ENCODE measurements at regions not wholly inside any gene's neighbourhood (a gene's known extent, or its start where the extent isn't known, plus 50 kb on each side); places are given as distances from the start of the nearest gene placed in this dataset.

DNA sequence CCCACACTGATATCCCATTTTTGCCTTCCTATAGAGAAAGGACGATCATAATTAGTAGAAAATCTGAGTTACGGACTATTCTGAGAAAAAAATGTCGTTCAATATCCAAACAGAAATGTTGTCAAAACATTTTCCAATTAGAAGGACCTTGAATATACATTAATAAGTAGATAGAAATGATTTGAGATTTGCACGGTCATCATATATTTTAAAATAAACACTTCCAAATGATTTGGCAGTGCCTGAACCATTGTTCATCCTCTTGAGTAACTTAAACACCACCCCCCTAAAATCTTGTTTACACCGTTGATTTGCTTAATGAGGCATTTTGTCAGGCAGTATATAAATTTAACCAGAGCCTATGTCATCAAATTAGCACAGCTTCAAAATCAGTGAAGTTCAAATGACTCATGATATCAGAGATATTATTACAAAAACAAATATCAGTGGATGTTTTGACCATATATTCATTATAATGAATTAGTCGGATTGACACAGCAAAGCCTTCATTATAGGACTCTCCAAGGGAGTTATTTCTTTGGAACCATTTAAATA is 105.0 kb downstream of the ACTL7B start:
- DNase-seq (ENCODE audit: extremely low spot score, unreplicated experiment): no peak
- Mint-ChIP-seq H3K4me3 (ENCODE audit: unreplicated experiment) (no peak overlapping the region), H3K9me3 (ENCODE audit: unreplicated experiment) (no peaks in the 10 kb centered on the region), H3K4me1 (ENCODE audit: unreplicated experiment) (peaks cover 2% of the 10 kb centered on the region), H3K27ac (ENCODE audit: unreplicated experiment) (no peak overlapping the region), H3K36me3 (ENCODE audit: unreplicated experiment) (no peaks in the 10 kb centered on the region), H3K27me3 (ENCODE audit: unreplicated experiment) (peaks cover 17% of the 10 kb centered on the region)
- TF ChIP-seq, protein P1, sequence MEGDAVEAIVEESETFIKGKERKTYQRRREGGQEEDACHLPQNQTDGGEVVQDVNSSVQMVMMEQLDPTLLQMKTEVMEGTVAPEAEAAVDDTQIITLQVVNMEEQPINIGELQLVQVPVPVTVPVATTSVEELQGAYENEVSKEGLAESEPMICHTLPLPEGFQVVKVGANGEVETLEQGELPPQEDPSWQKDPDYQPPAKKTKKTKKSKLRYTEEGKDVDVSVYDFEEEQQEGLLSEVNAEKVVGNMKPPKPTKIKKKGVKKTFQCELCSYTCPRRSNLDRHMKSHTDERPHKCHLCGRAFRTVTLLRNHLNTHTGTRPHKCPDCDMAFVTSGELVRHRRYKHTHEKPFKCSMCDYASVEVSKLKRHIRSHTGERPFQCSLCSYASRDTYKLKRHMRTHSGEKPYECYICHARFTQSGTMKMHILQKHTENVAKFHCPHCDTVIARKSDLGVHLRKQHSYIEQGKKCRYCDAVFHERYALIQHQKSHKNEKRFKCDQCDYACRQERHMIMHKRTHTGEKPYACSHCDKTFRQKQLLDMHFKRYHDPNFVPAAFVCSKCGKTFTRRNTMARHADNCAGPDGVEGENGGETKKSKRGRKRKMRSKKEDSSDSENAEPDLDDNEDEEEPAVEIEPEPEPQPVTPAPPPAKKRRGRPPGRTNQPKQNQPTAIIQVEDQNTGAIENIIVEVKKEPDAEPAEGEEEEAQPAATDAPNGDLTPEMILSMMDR (IDR thresholded peaks at IDR 0.05): no peak

DNA sequence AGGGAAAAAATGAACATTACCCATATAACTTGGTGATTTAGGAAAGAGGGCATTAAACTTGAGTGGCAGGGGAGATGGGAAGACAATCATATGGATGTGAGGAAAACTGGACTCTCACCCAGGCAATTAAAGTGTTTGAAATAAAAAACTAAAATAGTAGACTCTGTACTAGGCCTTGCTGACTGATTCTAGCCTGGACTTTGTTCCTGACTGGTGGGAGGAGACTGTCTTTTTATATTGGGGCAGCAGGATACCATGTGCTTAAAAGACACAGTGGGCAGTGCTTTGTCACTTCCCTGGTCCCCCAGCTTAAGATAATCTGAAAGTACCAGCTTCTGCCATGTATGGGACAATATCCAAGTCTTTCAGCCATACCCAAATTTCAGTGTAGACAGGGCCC is 107.0 kb downstream of the ACTL7B start:
- Mint-ChIP-seq H3K4me1 (ENCODE audit: unreplicated experiment) (peaks cover 13% of the 10 kb centered on the region), H3K27me3 (ENCODE audit: unreplicated experiment) (peaks cover 9% of the 10 kb centered on the region), H3K9me3 (ENCODE audit: unreplicated experiment) (no peaks in the 10 kb centered on the region), H3K27ac (ENCODE audit: unreplicated experiment) (no peak overlapping the region), H3K4me3 (ENCODE audit: unreplicated experiment) (no peak overlapping the region), H3K36me3 (ENCODE audit: unreplicated experiment) (no peaks in the 10 kb centered on the region)
- TF ChIP-seq, protein P1 (IDR thresholded peaks at IDR 0.05): no peak
- no peak for DNase-seq (ENCODE audit: extremely low spot score, unreplicated experiment)

DNA sequence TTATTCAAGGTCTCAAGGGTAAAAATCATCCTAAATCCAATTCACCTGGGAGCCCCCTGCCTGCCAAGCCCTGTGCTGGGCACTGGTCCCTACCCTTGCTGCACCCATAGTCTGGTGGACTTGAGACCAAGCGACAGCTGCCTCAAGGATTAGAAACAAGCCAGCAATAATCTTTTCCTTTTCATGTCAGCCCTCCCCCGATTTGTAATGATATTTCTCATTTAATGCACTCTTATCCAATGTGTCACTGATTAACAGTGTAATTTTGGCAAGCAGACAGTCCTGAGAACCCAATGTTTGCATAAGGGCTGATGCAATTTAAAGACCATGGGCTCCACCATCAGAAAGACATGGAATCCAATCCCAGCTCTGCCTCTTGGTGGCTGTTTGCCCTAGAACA is 108.9 kb downstream of the ACTL7B start:
- no peak for DNase-seq (ENCODE audit: extremely low spot score, unreplicated experiment)
- Mint-ChIP-seq H3K36me3 (ENCODE audit: unreplicated experiment) (peaks cover 2% of the 10 kb centered on the region), H3K4me1 (ENCODE audit: unreplicated experiment) (peaks cover 19% of the 10 kb centered on the region), H3K4me3 (ENCODE audit: unreplicated experiment) (no peak overlapping the region), H3K27ac (ENCODE audit: unreplicated experiment) (no peak overlapping the region), H3K9me3 (ENCODE audit: unreplicated experiment) (no peaks in the 10 kb centered on the region), H3K27me3 (ENCODE audit: unreplicated experiment) (no peaks in the 10 kb centered on the region)
- TF ChIP-seq, protein P1 (IDR thresholded peaks at IDR 0.05): no peak

DNA sequence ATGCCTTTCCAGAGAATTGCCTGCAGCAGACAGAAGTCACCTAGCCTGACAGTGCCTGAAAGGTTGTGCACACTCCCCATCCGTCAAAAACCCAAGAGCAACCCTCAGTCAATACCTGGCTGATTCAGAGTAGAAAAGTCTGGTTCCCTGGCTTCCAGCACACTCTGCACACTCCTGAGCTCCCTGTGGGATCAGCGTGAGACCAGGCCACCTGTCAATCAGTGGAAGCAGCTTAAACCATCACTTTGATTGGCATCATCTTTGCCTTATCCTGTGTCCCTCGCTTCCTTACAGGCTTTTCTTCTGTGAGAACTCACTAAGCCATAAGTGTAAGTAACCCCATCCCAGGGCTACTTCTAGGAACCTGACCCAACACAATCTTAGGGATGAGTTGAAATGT is 109.8 kb downstream of the ACTL7B start:
- Mint-ChIP-seq H3K36me3 (ENCODE audit: unreplicated experiment) (peaks cover 2% of the 10 kb centered on the region), H3K27me3 (ENCODE audit: unreplicated experiment) (no peaks in the 10 kb centered on the region), H3K4me3 (ENCODE audit: unreplicated experiment) (no peak overlapping the region), H3K4me1 (ENCODE audit: unreplicated experiment) (peaks cover 19% of the 10 kb centered on the region), H3K9me3 (ENCODE audit: unreplicated experiment) (no peaks in the 10 kb centered on the region), H3K27ac (ENCODE audit: unreplicated experiment) (no peak overlapping the region)
- TF ChIP-seq, protein P1 (IDR thresholded peaks at IDR 0.05): no peak
- no peak for DNase-seq (ENCODE audit: extremely low spot score, unreplicated experiment)

DNA sequence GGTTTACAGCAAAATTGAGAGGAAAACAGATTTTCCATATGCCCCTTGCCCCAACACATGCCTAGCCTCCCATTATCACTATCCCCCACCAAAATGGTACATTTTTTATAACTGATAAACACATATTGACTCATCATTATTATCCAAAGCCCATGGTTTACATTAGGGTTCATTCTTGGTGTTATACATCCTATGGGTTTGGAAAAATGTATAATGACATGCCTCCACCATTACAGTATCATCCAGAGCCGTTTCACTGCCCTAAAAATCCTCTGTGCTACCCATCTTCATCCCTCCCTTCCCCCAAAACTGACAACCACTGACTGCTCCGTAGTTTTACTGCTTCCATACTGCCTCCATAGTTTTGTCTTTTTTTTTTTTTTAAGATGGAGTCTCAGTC is 111.1 kb downstream of the ACTL7B start:
- H3K27ac Mint-ChIP-seq (ENCODE audit: unreplicated experiment): peak overlapping the region; percentile 42
- peaks cover 19% of the 10 kb centered on the region for H3K4me1 Mint-ChIP-seq (ENCODE audit: unreplicated experiment)
- peaks cover 2% of the 10 kb centered on the region for H3K36me3 Mint-ChIP-seq (ENCODE audit: unreplicated experiment)
- DNase-seq (ENCODE audit: extremely low spot score, unreplicated experiment): no peak
- no peaks in the 10 kb centered on the region for H3K9me3 Mint-ChIP-seq (ENCODE audit: unreplicated experiment)
- TF ChIP-seq, protein P1 (IDR thresholded peaks at IDR 0.05): no peak
- H3K27me3 Mint-ChIP-seq (ENCODE audit: unreplicated experiment): peaks cover 4% of the 10 kb centered on the region
- no peak overlapping the region for H3K4me3 Mint-ChIP-seq (ENCODE audit: unreplicated experiment)

All from osteocyte (in vitro differentiated cells).